ENCODE measurements at regions not wholly inside any gene's neighbourhood (a gene's known extent, or its start where the extent isn't known, plus 50 kb on each side); places are given as distances from the start of the nearest gene placed in this dataset.
"Not testable (repeated sequence)": the region's sequence is repeated elsewhere in the genome, so short reads cannot be mapped to it uniquely, and the experiment has no call there.

DNA sequence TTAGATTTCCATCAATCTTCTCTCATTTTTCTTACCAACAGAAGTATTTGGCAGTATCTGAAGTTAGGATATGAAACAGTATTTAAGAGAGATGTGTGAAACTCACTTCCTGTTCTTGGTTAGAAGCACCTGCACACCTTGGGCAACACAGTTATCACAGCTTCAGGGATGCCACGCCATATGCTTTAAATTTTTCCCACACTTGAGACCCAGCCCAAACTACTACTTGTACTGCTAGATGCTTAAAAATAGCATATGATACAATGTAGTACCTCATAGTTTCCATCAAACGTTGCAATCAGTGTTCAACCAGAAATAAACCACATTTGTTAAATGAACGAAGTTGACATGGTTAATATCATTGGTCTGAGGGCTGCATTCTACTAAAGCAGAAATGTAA, 725.1 kb upstream of the FRG1 start:
- DNase-seq, result no peak

GRCh38 chr4:189221691-189222090, 719.0 kb upstream of the FRG1 start:
- no peak for DNase-seq

DNA sequence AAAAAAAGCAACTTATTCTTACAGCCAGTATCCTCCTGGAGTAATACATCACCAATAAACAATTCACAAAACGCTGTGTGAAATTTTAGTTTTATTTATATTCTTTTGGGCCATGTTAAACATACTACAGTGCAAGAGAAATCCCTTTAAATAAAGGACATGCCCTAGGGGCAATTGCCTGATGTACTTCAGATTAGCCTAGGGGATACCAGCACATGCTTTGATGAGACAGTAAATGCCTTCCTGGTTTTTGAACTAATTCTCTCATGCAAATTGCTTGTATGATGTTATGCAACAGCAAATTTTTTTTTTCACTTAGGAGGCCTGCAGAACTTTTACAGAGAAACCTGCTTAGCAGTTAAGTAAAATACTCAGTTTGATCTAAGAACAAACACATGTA, 711.9 kb upstream of the FRG1 start:
- no peak for DNase-seq

- no peak for DNase-seq
Measured at GRCh38 chr4:189232274-189232673, 708.4 kb upstream of the FRG1 start.

GRCh38 chr4:189233754-189234153, 706.9 kb upstream of the FRG1 start:
- DNase-seq, result not testable (repeated sequence)

- DNase-seq, result not testable (repeated sequence)
Measured at GRCh38 chr4:189234948-189235347, 705.7 kb upstream of the FRG1 start.

- no peak for DNase-seq
Measured at GRCh38 chr4:189235599-189235998, 705.1 kb upstream of the FRG1 start.

GRCh38 chr4:189236321-189236720, 704.4 kb upstream of the FRG1 start:
- not testable (repeated sequence) for DNase-seq

DNA sequence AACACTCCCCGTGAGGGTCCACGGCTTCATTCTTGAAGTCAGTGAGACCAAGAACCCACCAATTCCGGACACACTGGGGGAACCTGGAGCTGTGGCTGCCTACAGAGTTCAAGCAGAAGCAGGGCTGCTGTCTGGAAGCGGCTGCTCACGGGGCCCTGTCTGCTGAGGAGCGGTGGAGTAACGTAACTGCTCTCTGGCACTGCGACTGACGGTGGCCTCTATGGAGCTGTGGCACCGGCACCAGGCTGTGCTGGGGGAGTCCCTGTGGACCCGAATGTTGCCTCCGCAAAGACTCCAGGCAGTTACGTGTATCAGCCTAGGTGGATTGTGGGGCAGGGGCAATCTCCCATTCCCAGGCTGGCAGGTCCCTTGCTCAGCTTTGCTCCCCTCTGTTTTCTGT, 703.3 kb upstream of the FRG1 start:
- no peak for DNase-seq

GRCh38 chr4:189255636-189256035, 685.0 kb upstream of the FRG1 start:
- no peak for DNase-seq

DNA sequence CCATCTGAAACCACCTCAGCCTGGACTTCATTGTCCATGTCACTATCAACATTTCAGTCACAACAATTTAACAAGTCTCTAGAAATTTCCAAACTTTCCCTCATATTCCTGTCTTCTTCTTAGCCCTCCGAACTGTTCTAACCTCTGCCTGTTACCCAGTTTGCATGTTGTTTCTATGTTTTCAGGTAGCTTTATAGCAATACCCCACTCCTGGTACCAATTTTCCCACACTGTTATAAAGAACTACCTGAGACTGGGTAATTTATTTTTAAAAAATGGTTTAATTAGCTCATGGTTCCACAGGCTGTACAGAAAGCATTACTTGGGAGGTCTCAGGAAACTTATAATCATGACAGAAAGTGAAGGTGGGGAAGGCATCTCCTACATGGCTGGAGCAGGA, 679.2 kb upstream of the FRG1 start:
- DNase-seq, result no peak

DNA sequence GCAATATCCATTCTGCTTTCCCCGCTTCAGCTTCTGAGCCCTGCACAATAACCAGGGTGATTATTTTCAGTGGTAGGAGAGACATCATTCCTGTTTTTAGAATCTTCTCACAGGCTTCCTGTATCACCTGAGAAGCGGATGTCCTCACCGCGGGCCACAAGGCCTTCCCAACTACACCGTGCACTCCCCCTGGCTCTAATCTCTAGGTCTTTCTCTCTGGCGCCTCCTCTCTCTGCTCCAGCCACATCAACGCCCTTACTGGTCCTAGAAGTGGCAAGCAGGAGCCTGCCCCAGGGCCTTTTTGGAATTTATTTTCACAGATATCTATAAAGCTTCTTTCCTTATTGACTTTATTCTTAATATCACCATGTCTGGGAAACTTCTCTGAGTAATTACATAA, 675.2 kb upstream of the FRG1 start:
- no peak for DNase-seq

DNA sequence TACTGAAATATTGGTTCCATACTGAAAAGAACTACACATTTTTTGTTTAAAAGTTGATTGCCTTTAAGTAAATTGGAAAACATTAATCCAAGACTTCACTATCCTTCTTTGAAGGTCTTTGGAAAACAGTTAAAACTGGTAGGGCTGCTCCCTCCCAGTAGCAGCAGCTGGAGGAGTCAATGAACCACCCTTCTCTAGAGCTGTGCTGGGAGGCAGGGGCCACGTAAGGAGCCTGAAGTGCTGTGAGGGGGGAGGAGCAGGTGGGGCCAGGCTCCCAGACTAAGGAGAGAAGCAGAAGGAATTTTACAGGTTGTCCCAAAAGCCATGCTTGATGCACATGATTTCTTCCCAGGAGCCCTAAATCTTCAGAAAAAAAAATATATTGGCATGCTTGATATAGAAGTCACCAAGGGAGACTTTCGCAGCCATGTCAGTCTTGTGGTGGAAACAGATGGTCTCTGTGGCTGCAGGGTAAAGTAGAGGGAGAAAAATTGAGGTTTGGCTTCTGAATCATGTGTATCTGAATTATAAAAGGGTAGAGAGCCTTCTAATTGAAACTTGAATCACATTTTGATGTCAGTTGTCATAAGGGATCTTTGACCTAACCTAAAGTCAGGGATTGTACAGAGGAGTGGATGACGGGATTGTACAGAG, 673.2 kb upstream of the FRG1 start:
- no peak for DNase-seq

DNA sequence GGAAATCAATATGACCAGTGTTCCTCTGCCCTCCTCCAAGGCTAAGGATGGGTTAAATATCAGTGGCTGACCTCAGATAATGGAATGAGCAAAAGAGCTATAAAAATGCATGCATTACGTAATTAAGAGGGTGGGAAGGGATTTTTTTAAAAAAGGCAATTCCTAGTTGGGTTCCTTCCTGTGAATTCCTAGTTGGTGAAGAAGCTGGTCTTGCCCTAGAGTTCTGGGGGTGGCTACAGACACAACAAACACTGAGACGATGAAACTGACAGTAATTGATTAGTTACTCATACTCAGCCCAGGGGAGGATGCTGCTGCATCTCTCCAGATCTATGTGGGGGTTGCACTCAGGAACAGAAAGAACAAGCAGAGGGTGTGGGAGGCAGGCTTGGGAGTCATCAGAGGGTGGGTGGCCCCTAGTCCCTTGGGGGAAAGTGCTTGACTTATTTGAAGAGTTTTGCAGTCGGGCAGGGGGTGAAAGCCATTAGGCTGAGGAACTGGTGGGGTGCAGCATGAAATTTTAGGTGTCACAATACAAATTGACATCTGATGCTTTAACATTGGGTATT, 662.0 kb upstream of the FRG1 start:
- DNase-seq, result no peak

GRCh38 chr4:189279188-189279587, 661.5 kb upstream of the FRG1 start:
- no peak for DNase-seq

DNA sequence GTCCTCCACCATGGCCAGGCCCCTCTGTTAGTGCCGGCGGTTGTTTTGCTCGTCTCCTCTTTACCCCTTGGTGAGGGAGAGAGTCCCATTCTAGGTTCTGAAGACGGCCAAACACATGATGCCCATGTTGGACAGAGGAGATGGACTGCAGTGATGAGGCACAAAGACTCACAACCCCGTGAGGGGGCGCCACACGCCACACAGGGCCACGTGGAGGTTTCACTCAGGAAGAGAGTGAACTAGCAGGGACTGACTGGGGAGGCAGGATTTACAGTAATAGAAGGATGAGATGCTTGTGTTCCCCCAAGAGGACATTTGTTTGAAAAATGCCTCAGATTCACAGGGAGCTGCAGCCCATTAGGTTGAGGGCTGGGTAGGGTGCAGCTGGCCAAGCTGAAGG, 655.3 kb upstream of the FRG1 start:
- DNase-seq, result no peak

DNA sequence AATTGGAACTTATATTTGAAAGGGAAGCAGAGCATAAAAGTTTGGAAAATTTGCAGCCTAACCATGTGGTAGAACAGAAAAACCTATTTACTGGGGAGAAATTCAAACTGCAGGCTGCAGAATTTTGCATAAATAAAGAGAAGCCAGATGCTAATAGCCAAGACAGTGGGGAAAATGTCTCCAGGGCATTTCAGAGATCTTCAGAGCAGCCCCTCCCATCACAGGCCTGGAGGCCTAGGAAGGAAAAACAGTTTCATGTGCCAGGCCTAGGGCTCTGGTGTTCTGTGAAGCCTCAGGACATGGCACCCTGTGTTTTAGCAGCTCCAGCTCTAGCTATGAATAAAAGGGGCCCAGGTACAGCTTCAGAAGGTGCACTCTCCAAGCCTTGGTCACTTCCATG, 648.7 kb upstream of the FRG1 start:
- DNase-seq, result no peak

- DNase-seq, result no peak
Measured at GRCh38 chr4:189293459-189293858, 647.2 kb upstream of the FRG1 start.

DNA sequence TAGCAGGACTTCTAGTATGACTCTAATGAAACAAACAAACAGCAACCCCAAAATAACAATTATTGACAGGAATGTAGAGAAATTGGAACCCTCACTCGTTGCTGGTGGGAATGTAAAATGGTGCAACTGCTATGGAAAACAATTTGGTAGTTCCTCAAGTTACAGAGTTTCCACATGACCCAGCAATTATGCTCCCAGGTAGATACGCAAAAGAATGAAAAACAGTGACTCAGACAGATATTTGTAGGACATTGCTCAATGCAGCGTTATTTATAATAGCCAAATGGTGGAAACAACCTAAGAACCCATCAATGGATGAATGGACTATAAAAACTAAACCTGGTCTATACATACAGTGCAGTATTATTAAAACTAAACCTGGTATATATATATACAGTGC, 646.1 kb upstream of the FRG1 start:
- DNase-seq, result no peak

DNA sequence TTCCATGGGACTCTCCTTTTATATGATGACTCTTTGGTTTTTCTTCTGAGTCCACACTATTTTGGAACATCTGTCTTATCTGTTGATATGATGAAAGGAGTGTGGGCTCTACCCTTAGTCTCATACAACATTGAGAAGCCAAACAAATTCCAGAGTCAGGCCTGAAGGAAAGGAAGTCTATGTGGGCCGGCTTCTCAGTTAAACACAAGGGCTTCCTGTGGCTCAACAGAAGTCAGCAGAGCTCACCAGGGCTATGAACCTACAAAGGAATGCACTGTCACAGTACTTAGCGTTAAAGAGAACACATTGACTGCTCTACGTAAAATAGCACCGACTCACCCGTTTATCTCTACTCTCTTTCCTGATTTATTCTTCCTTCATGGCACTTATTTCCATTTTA, 641.0 kb upstream of the FRG1 start:
- DNase-seq, result no peak

DNA sequence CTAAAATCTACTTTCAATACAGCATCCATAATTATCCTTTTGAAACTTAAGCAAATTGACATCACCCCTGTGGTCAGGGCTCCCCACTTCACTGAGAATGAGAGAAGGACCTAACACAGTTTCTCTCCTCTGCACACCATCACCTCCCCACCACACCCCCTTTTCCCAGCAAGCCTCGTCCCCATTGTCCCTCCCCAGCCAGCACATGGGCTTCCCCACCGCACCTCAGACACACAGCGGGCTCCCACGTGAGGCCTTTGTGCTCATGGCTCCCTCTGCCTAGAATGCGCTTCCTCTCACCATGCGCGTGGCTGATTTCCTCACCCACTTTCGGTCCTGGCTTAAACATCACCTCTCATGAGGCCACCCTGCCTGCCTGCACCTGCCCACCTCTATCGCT, 639.0 kb upstream of the FRG1 start:
- DNase-seq, result no peak

GRCh38 chr4:189302719-189303118, 638.0 kb upstream of the FRG1 start:
- no peak for DNase-seq

- no peak for DNase-seq
Measured at GRCh38 chr4:189304167-189304566, 636.5 kb upstream of the FRG1 start.

DNA sequence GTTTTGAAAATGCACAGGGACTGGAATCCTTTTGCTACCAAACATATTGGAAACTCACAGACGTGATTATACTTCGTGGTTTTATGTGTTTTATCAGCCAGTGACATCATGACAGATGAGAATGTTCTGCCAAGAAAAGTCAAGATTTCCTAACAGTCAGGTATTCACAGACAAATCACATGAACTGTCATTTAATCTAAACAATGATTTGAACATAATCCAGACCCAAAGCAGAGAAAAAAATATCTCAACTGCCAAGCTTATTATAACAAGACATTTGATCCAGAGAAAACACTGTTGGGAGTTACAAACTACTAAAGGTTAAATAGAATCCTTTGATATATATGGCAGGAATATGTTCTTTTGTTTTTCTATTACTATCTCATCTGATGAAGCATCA, 635.9 kb upstream of the FRG1 start:
- DNase-seq, result no peak

GRCh38 chr4:189305500-189305899, 635.2 kb upstream of the FRG1 start:
- no peak for DNase-seq
